HG03175 (cell line): ENCODE measurements at regions not wholly inside any gene's neighbourhood (a gene's known extent, or its start where the extent isn't known, plus 50 kb on each side); places are given as distances from the start of the nearest gene placed in this dataset.
"Not testable (repeated sequence)": the region's sequence is repeated elsewhere in the genome, so short reads cannot be mapped to it uniquely, and the experiment has no call there.

Experiments
- ATAC-seq: cut with Tn5 transposase; IDR thresholded peaks from one replicate; pipeline ENCODE4 v1.9.1; 2021; ENCODE audit warnings: mild to moderate bottlenecking, moderate library complexity; ENCODE audit not compliant: unreplicated experiment

- ATAC-seq, result no peak
Observed at GRCh38 chrX:39764441-39764914, 333.3 kb downstream of the BCOR start.

- ATAC-seq, result no peak
Observed at GRCh38 chrX:39765327-39765726, 332.4 kb downstream of the BCOR start.

GRCh38 chrX:39766085-39766726, 331.6 kb downstream of the BCOR start:
- ATAC-seq, result no peak

- no peak for ATAC-seq
Observed at GRCh38 chrX:39766855-39767254, 330.9 kb downstream of the BCOR start.

- no peak for ATAC-seq
Observed at GRCh38 chrX:39767446-39767845, 330.3 kb downstream of the BCOR start.

GRCh38 chrX:39769748-39770147, 328.0 kb downstream of the BCOR start:
- ATAC-seq, result no peak

GRCh38 chrX:39771089-39771488, 326.7 kb downstream of the BCOR start:
- ATAC-seq, result no peak

GRCh38 chrX:39772057-39772832, 325.5 kb downstream of the BCOR start:
- ATAC-seq, result no peak

- no peak for ATAC-seq
Observed at GRCh38 chrX:39773150-39773549, 324.6 kb downstream of the BCOR start.

- no peak for ATAC-seq
Observed at GRCh38 chrX:39773923-39774773, 323.6 kb downstream of the BCOR start.

GRCh38 chrX:39774774-39775328, 322.9 kb downstream of the BCOR start:
- no peak for ATAC-seq

GRCh38 chrX:39777623-39778025, 320.1 kb downstream of the BCOR start:
- ATAC-seq, result no peak

GRCh38 chrX:39779952-39780783, 317.6 kb downstream of the BCOR start:
- ATAC-seq, result no peak

GRCh38 chrX:39782276-39782675, 315.5 kb downstream of the BCOR start:
- no peak for ATAC-seq

GRCh38 chrX:39787999-39788398, 309.8 kb downstream of the BCOR start:
- no peak for ATAC-seq

- ATAC-seq, result no peak
Observed at GRCh38 chrX:39788521-39788920, 309.2 kb downstream of the BCOR start.

GRCh38 chrX:39791691-39792090, 306.1 kb downstream of the BCOR start:
- no peak for ATAC-seq

GRCh38 chrX:39795605-39796004, 302.2 kb downstream of the BCOR start:
- ATAC-seq, result no peak

- ATAC-seq, result no peak
Observed at GRCh38 chrX:39796856-39797255, 300.9 kb downstream of the BCOR start.

- not testable (repeated sequence) for ATAC-seq
Observed at GRCh38 chrX:39798488-39798887, 299.3 kb downstream of the BCOR start.
